ENCODE measurements at regions not wholly inside any gene's neighbourhood (a gene's known extent, or its start where the extent isn't known, plus 50 kb on each side); places are given as distances from the start of the nearest gene placed in this dataset.

- TF ChIP-seq CTCF (IDR thresholded peaks at IDR 0.05; ENCODE audit: poor library complexity): no peak
- TF ChIP-seq EZH2phosphoT487 (IDR thresholded peaks at IDR 0.05; ENCODE audit: low read depth, severe bottlenecking, unreplicated experiment): no peak
Observed at GRCh38 chr13:58343076-58343475, 711.5 kb downstream of the PCDH17 start.

All from hepatocyte (in vitro differentiated cells).